GM23338 (cell line): ENCODE measurements at regions not wholly inside any gene's neighbourhood (a gene's known extent, or its start where the extent isn't known, plus 50 kb on each side); places are given as distances from the start of the nearest gene placed in this dataset.

Experiments
- ATAC-seq: fragments of 200-7000 bp; cut with Tn5 transposase; 3 replicates; pipeline ENCODE4 v1.9.1; 2020
- DNase-seq: peaks from one replicate; pipeline ENCODE4 v3.0.0-alpha.2; 2015; ENCODE audit warnings: low spot score
- H2AFZ ChIP-seq: fragments of 200-600 bp; sonication (generic); 2 replicates; pipeline ENCODE4 v1.8.0; 2016; ENCODE audit warnings: antibody characterized with exemption, mild to moderate bottlenecking, moderate library complexity
- H3F3A ChIP-seq: fragments of 200-600 bp; sonication (generic); replicated peaks from 2 replicates; pipeline ENCODE4 v1.8.0; 2017; ENCODE audit warnings: antibody characterized with exemption, mixed run types, low read depth
- H3K27ac ChIP-seq: fragments of 200-600 bp; sonication (generic); 2 replicates; pipeline ENCODE4 v1.6.1; 2016; ENCODE audit warnings: low read depth
- H3K27me3 ChIP-seq: fragments of 200-600 bp; sonication (generic); 2 replicates; pipeline ENCODE4 v1.8.0; 2016; ENCODE audit warnings: mild to moderate bottlenecking, mixed run types, moderate library complexity; ENCODE audit not compliant: insufficient read depth
- H3K36me3 ChIP-seq: fragments of 200-600 bp; sonication (generic); 2 replicates; pipeline ENCODE4 v1.8.0; 2016; ENCODE audit warnings: mild to moderate bottlenecking; ENCODE audit not compliant: insufficient read depth
- H3K4me1 ChIP-seq: fragments of 200-600 bp; sonication (generic); 2 replicates; pipeline ENCODE4 v1.8.0; 2016; ENCODE audit warnings: mild to moderate bottlenecking, moderate library complexity; ENCODE audit not compliant: insufficient read depth
- H3K4me2 ChIP-seq: fragments of 200-600 bp; sonication (generic); 2 replicates; pipeline ENCODE4 v1.7.1; 2017; ENCODE audit warnings: mixed run types
- H3K4me3 ChIP-seq: fragments of 200-600 bp; sonication (generic); 2 replicates; pipeline ENCODE4 v1.6.1; 2016; ENCODE audit warnings: mixed run types
- H3K79me2 ChIP-seq: fragments of 200-600 bp; sonication (generic); replicated peaks from 2 replicates; pipeline ENCODE4 v1.8.0; 2017; ENCODE audit warnings: mild to moderate bottlenecking; ENCODE audit not compliant: insufficient read depth
- H3K9me2 ChIP-seq: fragments of 200-600 bp; sonication (generic); 2 replicates; pipeline ENCODE4 v1.8.0; 2017; ENCODE audit not compliant: insufficient read depth
- H4K20me1 ChIP-seq: fragments of 200-600 bp; sonication (generic); replicated peaks from 2 replicates; pipeline ENCODE4 v1.8.0; 2017; ENCODE audit warnings: mild to moderate bottlenecking; ENCODE audit not compliant: insufficient read depth
- H3K27ac Mint-ChIP-seq: 2 replicates; pipeline ENCODE4 v1.8.0; 2020; ENCODE audit warnings: inconsistent platforms, mild to moderate bottlenecking, moderate library complexity, mixed read lengths
- H3K27me3 Mint-ChIP-seq: 3 replicates; pipeline ENCODE4 v1.8.0; 2022; ENCODE audit warnings: low read depth, mild to moderate bottlenecking, moderate library complexity, mixed read lengths, inconsistent platforms; ENCODE audit not compliant: insufficient read depth, poor library complexity
- H3K36me3 Mint-ChIP-seq: 3 replicates; pipeline ENCODE4 v1.8.0; 2021; ENCODE audit warnings: low read depth, mild to moderate bottlenecking, inconsistent platforms, moderate library complexity, mixed read lengths
- H3K4me1 Mint-ChIP-seq: 3 replicates; pipeline ENCODE4 v1.8.0; 2020; ENCODE audit warnings: mild to moderate bottlenecking, inconsistent platforms, mixed read lengths
- H3K4me3 Mint-ChIP-seq: 3 replicates; pipeline ENCODE4 v1.8.0; 2021; ENCODE audit warnings: moderate library complexity, mild to moderate bottlenecking, inconsistent platforms, mixed read lengths
- H3K9me3 Mint-ChIP-seq: 3 replicates; pipeline ENCODE4 v1.8.0; 2020; ENCODE audit warnings: moderate library complexity, mild to moderate bottlenecking, inconsistent platforms, mixed read lengths
- CREB1 ChIP-seq: fragments of 250-450 bp; sonication (Bioruptor Pico); IDR thresholded peaks from 2 replicates; pipeline ENCODE4 v1.5.0; 2020; ENCODE audit warnings: low read depth, mild to moderate bottlenecking, moderate library complexity
- JUNB ChIP-seq: IDR thresholded peaks from one replicate; pipeline ENCODE4 v1.6.1; 2016; ENCODE audit warnings: antibody characterized with exemption; ENCODE audit not compliant: unreplicated experiment
- POLR2AphosphoS5 ChIP-seq: IDR thresholded peaks from 2 replicates; pipeline ENCODE4 v1.6.1; 2016; ENCODE audit warnings: antibody characterized with exemption, low read depth
- STAT1 ChIP-seq: IDR thresholded peaks from one replicate; pipeline ENCODE4 v1.6.1; 2016; ENCODE audit warnings: antibody characterized with exemption; ENCODE audit not compliant: unreplicated experiment
- ZNF114 ChIP-seq: fragments of 250-450 bp; sonication (Bioruptor Pico); IDR thresholded peaks from 2 replicates; pipeline ENCODE4 v1.5.0; 2020; ENCODE audit warnings: mild to moderate bottlenecking, moderate library complexity
- ZNF331 ChIP-seq: fragments of 250-450 bp; sonication (Bioruptor Pico); IDR thresholded peaks from 2 replicates; pipeline ENCODE4 v1.5.0; 2020; ENCODE audit warnings: low read depth, mild to moderate bottlenecking, moderate library complexity
- ZNF462 ChIP-seq: fragments of 250-450 bp; sonication (Bioruptor Pico); IDR thresholded peaks from 2 replicates; pipeline ENCODE4 v1.5.0; 2020; ENCODE audit warnings: mild to moderate bottlenecking, moderate library complexity

- no peak for TF ChIP-seq ZNF331 (CRISPR knock-in tag)
- no peak for TF ChIP-seq JUNB
- no peak for TF ChIP-seq ZNF114 (CRISPR knock-in tag)
- no peak for TF ChIP-seq ZNF462 (CRISPR knock-in tag)
These were observed 262.8 kb upstream of the UBE2E3 start (continued) for GRCh38 chr2:180717588-180717987.

GRCh38 chr2:180716186-180717180 is 263.9 kb upstream of the UBE2E3 start:
- Mint-ChIP-seq H3K4me1 (no peaks in the 10 kb centered on the region), H3K9me3 (peaks cover 11% of the 10 kb centered on the region; the same call in 2 of the 3 replicates), H3K27ac (no peak overlapping the region), H3K27me3 (no peaks in the 10 kb centered on the region), H3K4me3 (no peak overlapping the region), H3K36me3 (peaks cover 3% of the 10 kb centered on the region; the same call in 1 of the 3 replicates)
- Histone ChIP-seq H2AFZ (no peak overlapping the region), H3K36me3 (no peaks in the 10 kb centered on the region), H3K4me3 (no peak overlapping the region), H3K9me2 (peaks cover 10% of the 10 kb centered on the region; the same call in 1 of the 2 replicates), H3K4me2 (no peak overlapping the region), H3K79me2 (no peaks in the 10 kb centered on the region), H4K20me1 (no peaks in the 10 kb centered on the region), H3F3A (no peaks in the 10 kb centered on the region), H3K27ac (no peak overlapping the region), H3K27me3 (no peaks in the 10 kb centered on the region), H3K4me1 (no peaks in the 10 kb centered on the region)
- ATAC-seq (no peak), DNase-seq (no peak)
- TF ChIP-seq STAT1, result no peak
- no peak for TF ChIP-seq ZNF462 (CRISPR knock-in tag)
- TF ChIP-seq POLR2AphosphoS5, result no peak
- no peak for TF ChIP-seq JUNB
- no peak for TF ChIP-seq ZNF331 (CRISPR knock-in tag)
- TF ChIP-seq CREB1 (CRISPR knock-in tag), result no peak
